ENCODE measurements at regions not wholly inside any gene's neighbourhood (a gene's known extent, or its start where the extent isn't known, plus 50 kb on each side); places are given as distances from the start of the nearest gene placed in this dataset.

- DNase-seq (ENCODE audit: low spot score) = peak; percentile 63
These were observed 201.3 kb downstream of the JCAD start for GRCh38 chr10:29857843-29858701.

GRCh38 chr10:29856295-29856694, 203.1 kb downstream of the JCAD start:
- DNase-seq (ENCODE audit: low spot score) = no peak

- no peak for DNase-seq (ENCODE audit: low spot score)
These were observed 205.5 kb downstream of the JCAD start for GRCh38 chr10:29853913-29854312.

- DNase-seq (ENCODE audit: low spot score) = no peak
These were observed 208.1 kb downstream of the JCAD start for GRCh38 chr10:29851241-29851640.

GRCh38 chr10:29850371-29850770, 209.0 kb downstream of the JCAD start:
- no peak for DNase-seq (ENCODE audit: low spot score)

- no peak for DNase-seq (ENCODE audit: low spot score)
These were observed 209.5 kb downstream of the JCAD start for GRCh38 chr10:29849886-29850285.

GRCh38 chr10:29849126-29849833, 210.1 kb downstream of the JCAD start:
- DNase-seq (ENCODE audit: low spot score) = no peak

GRCh38 chr10:29846881-29847280, 212.1 kb upstream of the SVIL start:
- DNase-seq (ENCODE audit: low spot score) = no peak

- DNase-seq (ENCODE audit: low spot score) = no peak
These were observed 210.4 kb upstream of the SVIL start for GRCh38 chr10:29845166-29845565.

GRCh38 chr10:29843143-29843542, 208.4 kb upstream of the SVIL start:
- DNase-seq (ENCODE audit: low spot score) = no peak

GRCh38 chr10:29841724-29842649, 207.2 kb upstream of the SVIL start:
- no peak for DNase-seq (ENCODE audit: low spot score)

- DNase-seq (ENCODE audit: low spot score) = no peak
These were observed 205.9 kb upstream of the SVIL start for GRCh38 chr10:29840516-29841276.

- DNase-seq (ENCODE audit: low spot score) = no peak
These were observed 205.2 kb upstream of the SVIL start for GRCh38 chr10:29839826-29840515.

- DNase-seq (ENCODE audit: low spot score) = no peak
These were observed 203.8 kb upstream of the SVIL start for GRCh38 chr10:29838539-29838938.

GRCh38 chr10:29837586-29837985, 202.8 kb upstream of the SVIL start:
- no peak for DNase-seq (ENCODE audit: low spot score)

- no peak for DNase-seq (ENCODE audit: low spot score)
These were observed 201.6 kb upstream of the SVIL start for GRCh38 chr10:29836396-29836795.

GRCh38 chr10:29835055-29835454, 200.3 kb upstream of the SVIL start:
- no peak for DNase-seq (ENCODE audit: low spot score)

- no peak for DNase-seq (ENCODE audit: low spot score)
These were observed 196.1 kb upstream of the SVIL start for GRCh38 chr10:29830531-29831512.

- no peak for DNase-seq (ENCODE audit: low spot score)
These were observed 195.0 kb upstream of the SVIL start for GRCh38 chr10:29829776-29830175.

- DNase-seq (ENCODE audit: low spot score) = no peak
These were observed 194.2 kb upstream of the SVIL start for GRCh38 chr10:29828956-29829355.
